GM19035 (cell line): ENCODE measurements at regions not wholly inside any gene's neighbourhood (a gene's known extent, or its start where the extent isn't known, plus 50 kb on each side); places are given as distances from the start of the nearest gene placed in this dataset.

Experiments
- ATAC-seq: cut with Tn5 transposase; IDR thresholded peaks from one replicate; pipeline ENCODE4 v1.9.1; 2021; ENCODE audit not compliant: unreplicated experiment

GRCh38 chr5:53211799-53212198, 102.2 kb upstream of the MOCS2 start:
- no peak for ATAC-seq

GRCh38 chr5:53219174-53219573, 109.6 kb upstream of the MOCS2 start:
- ATAC-seq, result no peak

GRCh38 chr5:53219610-53220009, 110.1 kb upstream of the MOCS2 start:
- ATAC-seq, result no peak

GRCh38 chr5:53233645-53234405, 124.3 kb upstream of the MOCS2 start:
- no peak for ATAC-seq

GRCh38 chr5:53236683-53237082, 127.1 kb upstream of the MOCS2 start:
- ATAC-seq, result no peak

GRCh38 chr5:53237876-53238275, 128.3 kb upstream of the MOCS2 start:
- ATAC-seq, result no peak

- no peak for ATAC-seq
These were observed 129.9 kb upstream of the MOCS2 start for GRCh38 chr5:53239301-53239990.

- no peak for ATAC-seq
These were observed 131.1 kb upstream of the MOCS2 start for GRCh38 chr5:53240661-53241060.

GRCh38 chr5:53241572-53241971, 132.0 kb upstream of the MOCS2 start:
- ATAC-seq, result no peak

GRCh38 chr5:53243403-53243802, 133.8 kb upstream of the MOCS2 start:
- no peak for ATAC-seq

- no peak for ATAC-seq
These were observed 136.7 kb upstream of the MOCS2 start for GRCh38 chr5:53246042-53246836.

GRCh38 chr5:53249529-53250200, 140.1 kb upstream of the MOCS2 start:
- ATAC-seq, result no peak

- ATAC-seq, result no peak
These were observed 140.6 kb upstream of the MOCS2 start for GRCh38 chr5:53250201-53250550.

- no peak for ATAC-seq
These were observed 143.9 kb upstream of the MOCS2 start for GRCh38 chr5:53253421-53253871.

GRCh38 chr5:53256746-53257145, 147.2 kb upstream of the MOCS2 start:
- no peak for ATAC-seq

- no peak for ATAC-seq
These were observed 148.3 kb upstream of the MOCS2 start for GRCh38 chr5:53257806-53258373.

GRCh38 chr5:53259176-53259575, 149.6 kb upstream of the MOCS2 start:
- ATAC-seq, result no peak

- no peak for ATAC-seq
These were observed 150.9 kb upstream of the MOCS2 start for GRCh38 chr5:53260446-53260845.

GRCh38 chr5:53261245-53261644, 151.7 kb upstream of the MOCS2 start:
- ATAC-seq, result no peak

GRCh38 chr5:53262348-53262970, 152.9 kb upstream of the MOCS2 start:
- ATAC-seq, result no peak
